SK-N-SH (cell line): ENCODE measurements at regions not wholly inside any gene's neighbourhood (a gene's known extent, or its start where the extent isn't known, plus 50 kb on each side); places are given as distances from the start of the nearest gene placed in this dataset.

ENCODE experiments used
- CTCF ChIA-PET: fragments of 300-600, 350-600 bp; formaldehyde crosslinking; extraction: SDS; loops from one replicate; lab custom pipeline; 2021; lab: Yijun Ruan, JAX
- POLR2A ChIA-PET: fragments of 350-600 bp; sonication (Branson Sonifier 250); formaldehyde crosslinking; extraction: SDS; loops from one replicate; lab custom pipeline; 2020; ENCODE audit warnings: antibody characterized with exemption, inconsistent platforms; lab: Yijun Ruan, JAX
- DNase-seq: peaks from one replicate; pipeline ENCODE4 v3.0.0; 2012
- H2AFZ ChIP-seq: fragments of 200-600 bp; sonication (generic); 2 replicates; pipeline ENCODE4 v1.8.1; 2016; ENCODE audit warnings: antibody characterized with exemption, mild to moderate bottlenecking, low read depth
- H3F3A ChIP-seq: fragments of 200-600 bp; sonication (generic); replicated peaks from 2 replicates; pipeline ENCODE3; 2016; ENCODE audit warnings: antibody characterized with exemption, mild to moderate bottlenecking; ENCODE audit not compliant: insufficient read depth
- H3K27ac ChIP-seq, 2 experiments: fragments of 200-500 bp in 1 of 2; fragments of 200-600 bp in 1 of 2; sonication (Bioruptor generic) in 1 of 2; sonication (generic), shearing (Covaris generic) in 1 of 2; 2 replicates each; pipeline versions ENCODE4 v1.5.1 to v1.6.1; 2014 to 2016; ENCODE audit warnings: low read depth in 2 of 2, inconsistent platforms in 1 of 2, low read length in 1 of 2, mild to moderate bottlenecking in 1 of 2, mixed read lengths in 1 of 2
- H3K27me3 ChIP-seq: fragments of 200-600 bp; sonication (generic), shearing (Covaris generic); 2 replicates; pipeline ENCODE4 v1.6.1; 2016; ENCODE audit warnings: mixed run types; ENCODE audit not compliant: insufficient read depth
- H3K36me3 ChIP-seq, 2 experiments: fragments of 200-500 bp in 1 of 2; fragments of 200-600 bp in 1 of 2; sonication (Bioruptor generic) in 1 of 2; sonication (generic) in 1 of 2; replicated peaks in 1 of 2; 2 replicates each; pipeline versions ENCODE3 to v1.5.1; 2014 to 2016; ENCODE audit warnings: low read length in 1 of 2, mild to moderate bottlenecking in 1 of 2; ENCODE audit not compliant: insufficient read depth in 2 of 2, control insufficient read depth in 1 of 2
- H3K4me1 ChIP-seq, 2 experiments: fragments of 200-500 bp in 1 of 2; fragments of 200-600 bp in 1 of 2; sonication (Bioruptor generic) in 1 of 2; sonication (generic), shearing (Covaris generic) in 1 of 2; 2 replicates each; pipeline versions ENCODE4 v1.5.1 to v1.6.1; 2014 to 2016; ENCODE audit warnings: low read depth in 1 of 2, low read length in 1 of 2, mixed run types in 1 of 2; ENCODE audit not compliant: insufficient read depth in 2 of 2, control insufficient read depth in 1 of 2
- H3K4me2 ChIP-seq: fragments of 200-600 bp; sonication (generic), shearing (Covaris generic); 2 replicates; pipeline ENCODE4 v1.6.1; 2017; ENCODE audit warnings: mixed run types
- H3K4me3 ChIP-seq, 2 experiments: fragments of 200-500 bp in 1 of 2; fragments of 200-600 bp in 1 of 2; sonication (Bioruptor generic) in 1 of 2; sonication (generic), shearing (Covaris generic) in 1 of 2; 2 replicates each; pipeline versions ENCODE4 v1.5.1 to v1.8.1; 2014 to 2016; ENCODE audit warnings: low read depth in 2 of 2, inconsistent platforms in 1 of 2, low read length in 1 of 2, mild to moderate bottlenecking in 1 of 2, mixed read lengths in 1 of 2, moderate library complexity in 1 of 2
- H3K79me2 ChIP-seq: fragments of 200-600 bp; sonication (generic); 2 replicates; pipeline ENCODE4 v1.8.1; 2017; ENCODE audit warnings: mild to moderate bottlenecking; ENCODE audit not compliant: insufficient read depth
- H3K9ac ChIP-seq: fragments of 200-600 bp; sonication (generic); 2 replicates; pipeline ENCODE4 v1.6.1; 2017; ENCODE audit warnings: mixed run types
- H3K9me2 ChIP-seq: fragments of 200-600 bp; sonication (generic); 2 replicates; pipeline ENCODE4 v1.6.1; 2017; ENCODE audit warnings: mixed run types
- H3K9me3 ChIP-seq: fragments of 200-600 bp; sonication (generic); 2 replicates; pipeline ENCODE4 v1.6.1; 2017; ENCODE audit warnings: mixed run types, mild to moderate bottlenecking, moderate library complexity
- H4K20me1 ChIP-seq: fragments of 200-600 bp; sonication (generic); 2 replicates; pipeline ENCODE4 v1.6.1; 2017; ENCODE audit warnings: mild to moderate bottlenecking, mixed run types; ENCODE audit not compliant: insufficient read depth
- EZH2phosphoT487 ChIP-seq: fragments of 200-600 bp; sonication (generic); IDR thresholded peaks from 2 replicates; pipeline ENCODE4 v1.6.1; 2017; ENCODE audit warnings: low read depth, mixed run types, mild to moderate bottlenecking, antibody characterized with exemption, moderate library complexity, borderline replicate concordance
- FOXM1 ChIP-seq: IDR thresholded peaks from 2 replicates; pipeline ENCODE4 v1.4.0; 2012; ENCODE audit warnings: low read depth, mild to moderate bottlenecking
- GABPA ChIP-seq: IDR thresholded peaks from 2 replicates; pipeline ENCODE4 v1.4.0; 2012; ENCODE audit warnings: low read depth, mild to moderate bottlenecking
- MXI1 ChIP-seq: IDR thresholded peaks from 2 replicates; pipeline ENCODE4 v1.6.1; 2012; ENCODE audit warnings: mild to moderate bottlenecking, low read depth, low read length, improper control_type of control experiment
- NFIC ChIP-seq: IDR thresholded peaks from 2 replicates; pipeline ENCODE4 v1.4.0; 2012; ENCODE audit warnings: borderline replicate concordance
- NRF1 ChIP-seq: IDR thresholded peaks from 2 replicates; pipeline ENCODE4 v1.6.1; 2012; ENCODE audit warnings: low read depth, mild to moderate bottlenecking, low read length
- RAD21 ChIP-seq: IDR thresholded peaks from 2 replicates; pipeline ENCODE4 v1.6.1; 2012; ENCODE audit warnings: mild to moderate bottlenecking, low read length
- RCOR1 ChIP-seq: fragments of 150-350 bp; IDR thresholded peaks from 2 replicates; pipeline ENCODE4 v1.6.1; 2017; ENCODE audit warnings: antibody characterized with exemption, low read length
- REST ChIP-seq: IDR thresholded peaks from 2 replicates; pipeline ENCODE4 v1.6.1; 2012; ENCODE audit warnings: mild to moderate bottlenecking, low read depth, low read length, moderate library complexity
- RFX5 ChIP-seq: IDR thresholded peaks from 2 replicates; pipeline ENCODE4 v1.6.1; 2012; ENCODE audit warnings: mild to moderate bottlenecking, improper control_type of control experiment, low read length
- RXRA ChIP-seq: IDR thresholded peaks from 2 replicates; pipeline ENCODE4 v1.4.0; 2012; ENCODE audit warnings: low read depth, mild to moderate bottlenecking, borderline replicate concordance
- ZBTB33 ChIP-seq: IDR thresholded peaks from 2 replicates; pipeline ENCODE4 v1.4.0; 2012; ENCODE audit warnings: low read depth, borderline replicate concordance
- WGBS: methylation state at CpG from one replicate; pipeline ENCODE4 v1.1.6; 2017; ENCODE audit warnings: low lambda C conversion rate; 5-methylcytosine and 5-hydroxymethylcytosine counted together

DNA sequence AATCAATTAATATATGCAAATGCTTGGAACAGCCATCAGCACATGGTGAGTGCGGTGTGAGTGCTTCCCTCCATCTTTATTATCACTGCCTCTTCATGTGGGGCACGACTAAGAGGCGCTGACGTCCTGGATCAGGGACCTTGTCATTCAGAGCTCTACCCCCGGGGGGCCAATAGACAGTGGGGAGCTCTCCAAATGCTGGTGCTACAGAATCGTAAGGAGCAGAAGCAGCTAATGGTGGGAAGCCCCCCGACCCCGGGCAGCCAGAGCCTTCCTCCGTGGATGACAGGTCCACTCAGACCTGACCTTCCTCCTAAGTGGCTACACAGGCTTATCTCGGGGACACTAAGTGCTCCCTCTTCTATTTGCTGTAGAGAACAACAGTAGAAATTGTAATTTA, 257.5 kb upstream of the PMEPA1 start:
- Histone ChIP-seq H4K20me1 (no peaks in the 10 kb centered on the region), H3K9me2 (no peaks in the 10 kb centered on the region), H3K27me3 (no peaks in the 10 kb centered on the region), H3K79me2 (no peaks in the 10 kb centered on the region), H3K4me1 (peaks cover 0 to 16% of the 10 kb centered on the region in 2 experiments; a peak in 1 of 4 replicates), H3K9me3 (no peaks in the 10 kb centered on the region), H3K27ac (no peak overlapping the region), H2AFZ (no peak overlapping the region), H3K9ac (no peak overlapping the region), H3K4me3 (no peak overlapping the region), H3K36me3 (no peaks in the 10 kb centered on the region), H3K4me2 (no peak overlapping the region), H3F3A (peaks cover 4% of the 10 kb centered on the region)
- POLR2A ChIA-PET: no interaction called here
- no peak for DNase-seq
- 57% methylated on average over 10 of the region's 10 CpGs for WGBS
- TF ChIP-seq NFIC (no peak), REST (0 out of 2 replicates have a peak, but pooled peaks have one; percentile 32), RAD21 (no peak), FOXM1 (no peak), RCOR1 (no peak), MXI1 (no peak)
- CTCF ChIA-PET: interaction anchor here (1.0 to 1.1 kb wide), 2 partner anchors 8 to 17 kb away, joined by 3 read pairs; no protein-coding TSS in a partner anchor

DNA sequence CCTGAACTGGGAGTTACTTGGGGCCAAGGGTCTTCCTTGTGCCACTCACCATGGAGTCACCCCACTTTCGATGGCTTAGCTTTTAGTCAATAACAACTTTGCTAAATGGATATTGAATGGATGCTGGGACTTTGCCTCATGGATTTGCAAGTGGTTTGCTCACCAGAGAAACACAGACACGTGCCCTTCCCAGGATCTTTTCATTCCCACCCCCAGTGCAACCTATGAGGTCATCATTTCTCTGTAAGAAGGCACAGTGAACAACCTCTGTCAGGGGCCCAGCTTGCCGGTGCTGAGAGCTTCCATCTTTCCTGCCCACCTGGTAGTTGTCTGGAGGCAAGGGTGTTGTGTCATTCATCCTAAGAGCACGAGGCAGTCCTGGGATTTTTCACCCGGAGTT, 256.8 kb upstream of the PMEPA1 start:
- H3K4me2 ChIP-seq: no peak overlapping the region
- H3K9ac ChIP-seq: no peak overlapping the region
- H3K9me2 ChIP-seq: no peaks in the 10 kb centered on the region
- ChIA-PET CTCF (interaction anchor here (0.7 to 1.2 kb wide), 5 partner anchors 16 to 213 kb away, joined by 3 read pairs; no protein-coding TSS in a partner anchor), POLR2A (no interaction called here)
- no peak overlapping the region for H3K27ac ChIP-seq
- peaks cover 4% of the 10 kb centered on the region for H3F3A ChIP-seq
- H3K4me3 ChIP-seq: no peak overlapping the region
- no peak for TF ChIP-seq RFX5
- TF ChIP-seq NRF1: no peak
- TF ChIP-seq ZBTB33: no peak
- TF ChIP-seq EZH2phosphoT487: no peak
- TF ChIP-seq RXRA: no peak
- TF ChIP-seq RAD21: no peak
- no peak for TF ChIP-seq GABPA
- no peak for TF ChIP-seq MXI1
- H3K4me1 ChIP-seq: peaks cover 0 to 16% of the 10 kb centered on the region in 2 experiments; a peak in 1 of 4 replicates
- H3K36me3 ChIP-seq: no peaks in the 10 kb centered on the region
- no peaks in the 10 kb centered on the region for H3K27me3 ChIP-seq
- H4K20me1 ChIP-seq: no peaks in the 10 kb centered on the region
- no peak for DNase-seq
- no peak overlapping the region for H2AFZ ChIP-seq
- H3K79me2 ChIP-seq: no peaks in the 10 kb centered on the region
- 47% methylated on average over 5 of the region's 5 CpGs for WGBS
- H3K9me3 ChIP-seq: no peaks in the 10 kb centered on the region
